GM18520 (cell line): ENCODE measurements at regions not wholly inside any gene's neighbourhood (a gene's known extent, or its start where the extent isn't known, plus 50 kb on each side); places are given as distances from the start of the nearest gene placed in this dataset.
A peak's percentile ranks its signal among the peaks of the same experiment; 100 is the strongest.

Source experiments
- ATAC-seq: cut with Tn5 transposase; IDR thresholded peaks from one replicate; pipeline ENCODE4 v1.9.1; 2021; ENCODE audit not compliant: unreplicated experiment

DNA sequence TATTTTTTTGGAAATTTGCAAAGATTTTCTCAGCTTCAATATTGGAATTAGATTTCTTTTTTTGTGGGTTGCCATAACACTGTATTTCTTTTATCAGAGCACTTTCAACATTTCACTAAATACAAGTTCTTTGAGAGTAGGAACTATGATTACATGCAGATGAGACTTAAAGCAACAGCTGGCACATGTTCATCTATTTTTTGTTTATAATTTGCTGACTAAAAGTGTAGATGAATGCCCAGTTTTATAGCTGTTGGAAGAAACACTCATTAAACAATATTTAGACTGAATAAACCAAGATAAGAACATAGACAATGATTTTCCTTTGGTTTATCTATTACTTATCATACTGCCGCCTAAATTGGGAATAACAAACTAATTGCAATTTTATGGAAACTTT is 803.0 kb upstream of the KLHL1 start:
- ATAC-seq, result no peak

DNA sequence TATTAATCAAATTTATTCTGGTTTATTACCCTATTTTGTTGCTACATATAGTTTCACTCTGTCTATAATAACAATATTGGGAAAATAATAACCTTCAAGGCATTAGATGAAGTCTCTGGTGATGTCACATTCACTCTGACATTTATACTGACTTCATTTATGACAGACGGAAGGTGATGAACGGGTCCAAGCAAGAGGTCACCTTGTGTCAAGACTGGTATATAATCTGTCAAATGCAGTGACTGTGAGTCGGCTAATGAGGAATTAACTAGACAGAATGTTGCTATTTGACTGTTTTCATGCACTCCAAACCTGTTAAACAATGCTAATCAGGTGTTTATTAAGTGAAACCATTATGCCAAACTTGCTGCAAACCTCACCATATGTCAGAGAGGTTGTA is 800.5 kb upstream of the KLHL1 start:
- ATAC-seq, result no peak

DNA sequence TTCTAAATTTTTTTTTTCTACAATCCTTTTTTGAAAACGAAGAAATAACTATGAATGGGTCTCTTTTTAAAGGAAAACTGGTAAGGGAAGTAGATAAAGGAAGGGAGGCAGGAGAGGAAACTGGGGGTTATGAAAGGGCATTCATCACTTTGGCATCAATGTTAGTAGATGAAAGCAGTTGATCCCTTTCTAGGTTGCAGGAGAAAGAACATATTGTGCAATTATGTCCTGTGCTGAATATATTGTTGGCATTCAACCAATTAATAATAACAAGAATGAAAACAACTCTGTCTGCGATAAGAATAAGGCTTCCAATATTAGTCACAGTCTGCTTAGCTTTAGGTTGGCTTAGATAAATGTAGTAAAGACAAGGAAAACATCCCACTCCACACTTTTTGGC is 796.8 kb upstream of the KLHL1 start:
- no peak for ATAC-seq

DNA sequence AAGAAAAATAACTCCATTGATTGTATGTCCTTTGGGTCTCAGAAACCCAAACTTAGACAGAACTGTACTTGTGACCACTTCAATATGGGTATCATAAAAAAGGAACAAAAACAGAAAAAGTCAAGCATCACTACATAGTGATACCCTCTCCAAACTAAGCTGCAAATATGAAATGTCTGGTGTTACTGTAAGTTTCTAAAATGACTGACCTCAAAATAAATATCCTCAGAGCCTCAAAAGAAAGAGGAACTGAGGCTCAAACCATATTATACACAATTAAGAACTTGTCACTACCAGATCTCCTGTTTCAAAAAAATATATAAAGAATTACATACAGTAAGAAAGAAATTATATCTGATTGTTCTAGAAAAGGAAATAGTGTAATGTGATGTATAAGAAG is 787.9 kb upstream of the KLHL1 start:
- no peak for ATAC-seq

DNA sequence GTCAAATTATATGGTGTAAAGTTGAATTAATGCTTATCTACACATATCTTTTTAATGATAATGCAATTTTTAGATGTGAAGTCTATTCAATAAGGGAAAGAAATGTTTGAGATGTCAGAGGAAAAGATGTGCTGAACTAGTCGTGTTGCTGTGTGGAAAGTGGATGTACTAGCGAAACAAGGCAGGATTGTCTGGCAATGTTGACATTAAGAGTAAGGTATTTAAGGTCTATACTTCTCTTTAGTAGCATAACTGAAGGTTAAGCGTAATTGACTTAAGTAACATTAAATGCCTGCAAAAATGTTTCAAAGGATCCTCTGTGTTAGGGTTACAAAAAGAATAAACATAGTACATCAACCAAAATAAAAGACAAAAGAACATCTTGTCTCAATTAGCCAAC is 787.3 kb upstream of the KLHL1 start:
- no peak for ATAC-seq

DNA sequence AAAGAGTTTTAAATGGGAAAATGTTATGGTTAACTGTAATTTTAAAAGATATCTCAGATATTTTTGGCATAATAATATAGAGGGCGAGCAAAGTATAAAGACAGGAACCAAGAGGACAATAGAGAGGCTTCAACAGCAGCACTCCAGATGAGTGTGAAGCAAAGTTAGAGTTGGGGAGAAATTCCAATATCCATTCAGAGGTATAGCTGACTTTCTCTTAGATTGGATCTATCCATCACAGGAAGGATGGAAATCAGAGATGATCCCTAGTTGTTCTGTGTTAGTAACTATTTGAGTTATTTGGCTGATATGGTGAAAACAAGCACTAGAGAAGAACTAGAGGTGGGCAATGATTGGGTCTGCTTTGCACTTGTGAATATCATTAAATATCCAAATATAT is 786.0 kb upstream of the KLHL1 start:
- no peak for ATAC-seq

DNA sequence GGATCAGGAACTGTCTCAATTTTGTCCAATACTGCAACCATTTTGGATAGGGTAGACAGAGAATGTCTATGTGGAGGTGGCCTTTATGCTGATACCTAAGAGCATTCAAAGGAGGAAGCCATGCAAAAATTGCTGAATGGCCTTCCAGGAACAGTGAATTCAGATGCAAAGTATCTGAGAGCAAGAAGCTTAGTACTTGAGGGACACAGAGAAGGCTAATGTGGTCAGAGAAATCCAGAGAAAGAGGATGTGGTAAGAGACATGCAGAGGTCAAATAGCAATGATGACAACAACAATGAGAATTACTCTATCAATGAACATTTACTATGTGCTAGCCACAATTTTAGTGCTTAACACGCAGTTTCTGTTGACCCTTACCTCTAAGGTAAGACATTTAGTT is 785.6 kb upstream of the KLHL1 start:
- peak; percentile 67 for ATAC-seq

DNA sequence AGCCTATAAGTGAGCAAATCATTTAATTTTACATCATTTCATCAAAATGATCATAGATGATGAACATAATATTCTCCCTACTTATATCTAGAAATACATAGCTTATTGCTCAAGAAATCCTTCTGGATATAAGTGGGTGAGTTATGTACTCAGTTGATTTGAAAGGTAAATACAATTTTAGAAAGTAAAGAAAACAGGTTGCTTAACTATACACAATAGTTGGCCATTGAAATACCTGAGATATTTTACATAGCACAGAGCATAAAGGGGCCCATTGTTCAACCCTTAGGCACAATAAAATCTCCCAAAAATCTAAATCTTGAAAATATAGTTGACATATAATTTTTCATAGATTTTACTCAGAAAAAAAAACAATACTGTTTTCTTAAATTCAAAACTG is 782.0 kb upstream of the KLHL1 start:
- no peak for ATAC-seq

DNA sequence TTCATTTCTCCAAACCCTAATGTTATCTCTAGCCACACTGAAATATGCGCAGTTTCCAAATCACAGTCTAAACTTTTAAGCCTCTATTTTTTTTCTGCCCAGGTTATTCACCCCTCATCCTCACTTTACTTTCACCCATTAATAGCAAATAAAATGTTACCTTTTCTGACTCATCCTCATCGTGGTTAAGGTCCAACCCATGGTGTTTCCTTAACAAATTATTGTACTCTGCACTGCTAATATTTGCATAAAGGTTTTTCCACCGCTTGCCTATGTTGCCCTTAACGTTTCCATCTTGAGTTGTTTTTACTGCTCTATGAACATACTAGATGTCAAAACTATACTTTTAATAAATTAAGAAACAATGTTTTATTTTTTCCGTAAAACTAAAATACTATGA is 780.9 kb upstream of the KLHL1 start:
- no peak for ATAC-seq

DNA sequence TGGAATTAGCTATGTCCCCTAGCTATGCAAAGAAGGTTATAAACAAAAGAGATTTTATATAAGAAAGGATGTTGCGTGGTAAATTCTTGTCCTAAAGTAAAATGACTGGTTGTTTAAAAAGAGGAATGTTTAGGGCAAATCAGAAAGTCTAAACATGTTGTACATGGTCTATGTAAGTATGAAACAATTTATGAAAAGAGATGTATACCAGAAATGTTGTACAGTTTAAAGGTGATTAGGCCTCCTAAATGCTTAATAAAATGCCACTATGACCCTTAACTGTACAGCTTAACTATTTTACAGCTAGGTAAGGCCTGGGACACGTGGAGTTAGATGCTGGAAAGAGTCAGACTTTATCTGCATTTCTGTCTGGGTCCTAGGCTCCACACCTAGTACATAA is 775.9 kb upstream of the KLHL1 start:
- no peak for ATAC-seq

DNA sequence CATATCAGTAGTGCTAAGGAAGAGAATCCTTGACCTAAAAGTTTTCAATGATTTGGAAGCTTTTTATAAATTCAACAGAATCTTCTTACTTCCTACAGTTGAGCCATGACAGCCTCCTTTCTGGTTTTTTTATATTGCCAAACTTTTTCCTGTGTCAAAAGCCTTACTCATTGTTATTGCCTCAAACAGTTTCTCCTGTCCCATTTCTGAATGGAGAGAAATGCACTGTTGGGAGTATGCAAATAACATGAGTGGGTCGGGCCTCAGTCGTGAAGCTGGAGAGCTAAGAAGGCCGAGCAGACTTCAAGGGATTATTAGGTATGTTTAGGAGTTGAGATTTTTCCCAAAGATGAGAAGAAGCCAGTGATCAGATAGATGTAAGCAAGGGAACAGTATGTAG is 766.4 kb upstream of the KLHL1 start:
- no peak for ATAC-seq

DNA sequence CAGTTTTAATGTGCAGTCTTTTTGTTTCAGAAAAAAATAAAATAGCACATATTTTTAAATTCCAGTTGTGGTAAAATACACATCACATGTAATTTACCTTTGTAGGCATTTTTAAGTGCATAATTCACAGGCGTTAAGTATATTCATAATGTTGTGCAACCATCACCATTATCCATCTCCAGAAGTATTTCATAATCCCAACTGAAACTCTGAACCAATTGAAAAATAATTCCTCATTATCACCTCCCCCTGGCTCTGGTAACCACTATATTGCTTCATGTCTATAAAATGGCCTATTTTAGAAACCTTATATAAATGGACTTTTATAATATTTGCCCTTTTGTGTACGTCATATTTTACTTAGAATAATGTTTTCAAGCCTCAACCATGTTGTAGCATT is 756.5 kb upstream of the KLHL1 start:
- ATAC-seq, result no peak

DNA sequence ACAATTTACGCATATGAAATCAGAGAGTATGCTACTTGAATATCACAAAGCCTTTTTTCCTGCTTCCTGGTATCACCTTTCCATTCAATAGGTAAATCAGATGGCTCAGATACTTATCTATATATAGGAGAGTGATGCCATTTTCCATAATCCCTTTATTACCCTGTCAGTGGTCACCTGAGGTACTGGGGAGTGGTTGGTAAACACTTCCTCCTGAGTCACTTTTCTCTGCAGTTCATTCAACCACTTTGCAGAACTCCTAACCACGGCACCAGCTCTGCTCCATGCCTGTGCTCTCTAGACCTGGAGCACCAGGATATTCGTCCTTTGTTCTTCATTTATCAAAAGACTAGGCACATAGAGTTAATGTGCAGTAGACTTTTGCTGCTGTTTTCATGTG is 748.5 kb upstream of the KLHL1 start:
- no peak for ATAC-seq

DNA sequence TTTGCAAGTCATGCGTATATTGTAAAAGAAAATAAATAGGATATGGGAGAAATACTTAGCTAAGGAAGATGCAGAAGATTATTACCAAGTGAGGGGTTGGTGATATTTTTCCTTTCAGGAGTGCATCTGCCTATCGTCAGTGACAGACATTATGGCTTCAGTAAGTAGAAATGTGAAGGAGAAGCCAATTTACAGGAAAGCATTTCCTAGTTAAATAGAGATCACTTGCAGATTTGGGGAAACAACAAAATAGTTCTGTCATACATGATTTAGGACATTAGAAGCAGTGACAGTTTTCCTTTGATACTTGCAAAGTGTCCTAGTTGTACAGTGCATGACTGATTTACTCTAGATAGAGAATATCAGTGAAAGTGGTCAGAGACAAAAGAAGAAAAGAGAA is 747.8 kb upstream of the KLHL1 start:
- ATAC-seq, result no peak

DNA sequence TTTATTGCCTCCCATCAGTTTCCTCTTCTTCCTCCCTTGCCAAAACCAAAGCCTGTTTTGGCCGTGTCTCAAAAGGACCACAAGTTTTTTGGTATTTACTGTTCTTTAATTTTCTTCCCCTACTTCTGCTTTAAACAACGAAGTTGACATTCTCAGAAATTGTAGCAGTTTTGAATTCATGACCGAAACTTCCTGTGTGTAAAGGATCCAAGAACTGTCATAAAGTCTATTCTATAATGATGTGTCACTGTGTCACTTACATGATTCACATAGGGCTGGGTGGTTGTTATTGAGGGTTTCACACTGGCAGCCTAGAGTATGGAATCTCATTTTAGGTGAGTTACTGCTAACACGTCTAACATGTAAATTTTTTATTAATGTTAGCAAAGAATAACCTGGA is 741.0 kb upstream of the KLHL1 start:
- no peak for ATAC-seq

DNA sequence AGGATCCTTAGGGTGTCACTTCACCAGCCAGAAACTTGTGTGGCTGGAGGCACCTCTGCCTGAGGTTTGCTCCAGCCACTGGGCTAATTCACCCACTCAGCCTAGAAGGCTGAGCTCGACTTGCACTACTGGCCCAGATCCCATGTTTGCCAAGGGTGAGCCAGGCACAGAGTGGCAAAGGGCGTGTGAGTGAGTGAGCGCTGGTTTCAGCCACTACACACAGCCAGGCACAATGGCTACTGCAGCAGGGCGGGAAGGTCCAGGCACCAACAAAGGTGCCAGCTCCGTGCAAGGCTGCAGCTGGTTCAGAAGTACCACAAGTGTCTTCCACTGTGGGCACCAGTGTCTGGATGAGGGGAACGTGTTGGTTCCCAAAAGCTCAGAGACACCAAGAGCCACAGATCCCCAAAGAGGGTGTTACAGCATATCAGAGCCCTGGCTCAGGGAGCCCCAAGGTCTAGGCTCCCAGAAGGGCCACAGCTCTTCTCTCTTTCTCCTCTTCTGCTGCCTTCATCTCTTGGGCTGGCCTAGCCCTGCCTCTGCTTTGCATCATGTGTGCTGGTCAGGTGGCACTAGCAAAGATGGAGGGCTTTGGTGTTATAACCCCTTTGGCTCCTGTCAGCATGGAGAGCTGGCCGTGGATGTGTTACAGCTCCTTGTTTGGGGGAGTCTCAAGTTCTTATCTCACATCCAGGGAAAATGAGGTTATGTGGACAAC is 736.3 kb upstream of the KLHL1 start:
- ATAC-seq, result no peak

DNA sequence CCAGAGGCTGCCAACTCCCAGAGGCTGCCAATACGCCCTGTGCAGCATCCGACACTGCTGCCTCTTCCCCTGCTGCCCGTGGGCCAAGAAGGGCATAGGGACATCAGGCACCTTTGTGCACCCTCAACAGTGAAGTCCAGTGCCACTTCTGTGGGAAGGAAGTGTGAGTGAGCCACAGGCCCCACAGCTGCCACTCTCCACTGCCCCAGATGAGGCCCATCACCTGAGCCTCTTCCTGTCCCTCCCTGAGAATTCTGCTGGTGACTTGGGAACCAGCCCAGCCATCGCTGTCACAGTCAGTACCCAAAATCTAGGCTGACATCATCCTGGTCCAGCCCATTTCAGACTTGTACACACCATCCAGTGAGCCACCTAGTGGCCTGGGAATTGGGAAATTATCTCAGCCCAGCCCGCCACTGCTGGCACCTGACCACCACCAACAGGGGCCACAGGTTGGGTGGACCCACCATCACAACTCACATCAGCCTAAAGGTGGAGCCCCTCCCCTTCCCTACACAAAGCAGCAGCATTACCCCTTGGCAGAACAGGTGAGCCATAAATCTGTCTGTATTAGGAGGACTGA is 733.9 kb upstream of the KLHL1 start:
- ATAC-seq, result no peak

DNA sequence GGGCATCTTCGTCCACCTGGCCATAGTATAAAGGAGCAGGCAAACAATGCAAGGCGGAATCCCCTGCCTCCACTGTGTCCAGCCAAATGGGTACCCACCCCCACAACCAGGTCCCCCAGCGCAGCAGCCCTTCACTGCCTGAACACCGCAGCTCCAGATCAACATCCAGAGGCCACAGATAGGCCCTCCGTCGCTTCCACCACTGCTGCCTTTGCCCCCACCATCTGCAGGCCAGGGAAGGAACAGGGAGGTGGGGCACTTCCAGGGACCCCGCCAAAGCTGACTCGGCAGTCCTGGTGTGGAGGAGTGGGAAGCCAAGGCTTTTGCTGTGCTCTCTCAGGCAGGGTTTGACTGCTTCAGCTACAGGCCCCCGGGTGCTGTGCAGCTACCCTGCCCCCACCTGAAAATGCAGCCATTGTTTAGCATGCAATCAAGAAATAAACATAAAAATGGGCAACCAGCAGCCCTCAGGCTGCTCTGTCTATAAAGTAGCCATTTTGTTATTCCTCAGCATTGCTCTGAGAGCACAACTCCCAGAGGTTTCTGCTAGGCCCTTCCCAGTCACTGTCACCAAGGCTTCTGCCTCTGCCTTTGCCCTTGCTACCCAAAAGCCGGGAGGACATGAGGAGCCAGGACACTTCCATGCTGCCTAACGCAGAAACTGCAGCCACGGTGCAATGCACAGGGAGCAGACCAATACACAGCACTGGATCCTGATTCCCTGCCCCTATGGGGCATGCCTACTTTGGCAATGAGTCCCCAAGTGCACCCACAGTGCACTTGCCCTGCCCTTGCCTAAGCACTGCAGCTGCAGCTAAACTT is 733.2 kb upstream of the KLHL1 start:
- ATAC-seq, result no peak

DNA sequence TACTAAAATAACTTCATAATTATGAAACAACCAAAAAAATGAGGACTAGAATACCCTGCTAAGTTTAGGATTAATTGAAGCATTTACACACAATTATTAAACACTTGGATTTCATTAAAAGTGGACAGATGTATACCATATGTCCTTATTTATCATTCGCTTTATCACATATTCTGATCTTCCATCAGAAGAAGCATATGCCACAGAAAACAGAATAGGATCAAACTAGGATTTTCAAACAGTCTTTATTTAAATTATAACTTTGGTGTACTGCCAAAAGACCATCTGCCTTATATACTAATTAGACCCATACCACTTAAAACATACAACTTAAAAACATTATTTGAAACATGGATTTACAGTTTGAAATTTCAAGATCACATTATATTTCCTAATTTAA is 727.1 kb upstream of the KLHL1 start:
- no peak for ATAC-seq

DNA sequence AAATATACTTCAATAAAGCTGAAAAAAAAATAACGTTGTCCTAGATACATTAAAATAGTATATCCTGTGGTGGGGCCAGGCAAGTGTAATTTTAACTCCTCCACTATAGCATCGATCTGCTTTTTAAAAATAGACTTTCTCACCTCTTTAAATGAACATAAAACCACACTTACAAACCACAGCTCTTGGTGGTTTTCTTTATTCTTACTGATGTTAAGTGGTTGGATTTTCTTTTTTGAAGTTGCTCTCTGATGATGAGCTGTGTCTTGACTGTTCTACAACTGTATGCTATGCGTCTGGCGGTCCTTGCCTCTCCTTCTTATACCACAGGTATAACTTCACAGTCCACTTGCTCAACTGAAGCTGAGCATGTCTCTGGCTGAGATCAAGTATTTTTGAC is 721.5 kb upstream of the KLHL1 start:
- no peak for ATAC-seq

DNA sequence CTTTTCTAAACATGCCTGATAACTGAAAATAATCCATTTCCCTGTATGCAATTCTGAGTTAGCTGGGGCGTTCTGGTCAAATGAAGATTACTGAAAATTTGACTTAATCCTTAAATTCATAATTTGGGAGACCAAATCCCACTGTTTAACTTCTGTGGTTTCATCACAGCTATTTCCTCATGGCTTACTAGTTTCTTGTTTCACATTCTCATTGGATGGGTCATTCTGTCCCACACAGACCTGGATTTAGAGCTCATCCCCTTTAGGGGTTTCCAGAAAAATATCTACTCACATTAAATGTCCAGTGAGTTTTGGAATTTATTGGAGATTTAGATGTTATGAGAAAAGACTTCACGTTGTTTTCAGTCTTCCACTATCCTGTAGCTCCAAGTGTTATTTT is 709.3 kb upstream of the KLHL1 start:
- ATAC-seq, result no peak

DNA sequence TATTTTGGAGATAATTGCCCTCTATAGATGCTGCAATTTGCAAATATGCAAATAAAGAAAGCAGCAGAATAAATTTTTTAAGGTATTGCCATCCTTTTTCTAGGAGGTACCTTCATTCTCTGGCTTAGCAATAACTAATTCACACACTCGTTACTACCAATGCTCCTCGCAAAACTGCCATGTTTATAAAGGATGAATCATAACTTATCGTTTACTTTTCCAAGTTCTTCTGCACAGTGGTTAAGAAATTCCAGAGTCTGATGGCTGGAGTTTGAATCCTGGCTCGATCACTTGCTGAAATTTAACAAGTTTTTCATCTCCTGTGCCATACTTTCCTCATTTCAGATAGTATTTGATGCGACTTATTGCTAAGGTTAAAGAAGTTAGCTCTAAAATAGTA is 708.6 kb upstream of the KLHL1 start:
- ATAC-seq, result no peak
